ENCODE measurements at regions not wholly inside any gene's neighbourhood (a gene's known extent, or its start where the extent isn't known, plus 50 kb on each side); places are given as distances from the start of the nearest gene placed in this dataset.

DNA sequence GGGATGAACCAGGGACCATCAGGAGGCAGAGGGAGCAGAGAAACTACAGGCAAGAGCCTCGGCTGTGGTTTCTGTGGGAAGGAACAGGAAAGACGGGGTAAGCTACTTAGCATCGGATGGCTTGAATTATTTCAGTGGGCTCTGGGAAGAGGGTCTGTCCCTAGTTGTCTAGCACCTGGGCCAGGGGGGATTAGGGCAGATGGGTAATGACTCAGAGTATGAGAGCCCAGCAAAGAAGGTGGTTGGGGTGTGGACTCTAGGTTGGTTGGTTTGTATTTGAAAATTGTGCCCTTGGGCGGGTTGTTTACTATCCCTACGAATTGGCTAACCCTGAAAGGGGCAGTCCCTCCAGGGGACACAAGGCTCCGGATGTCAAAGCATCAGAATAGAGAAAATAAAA lies 148.5 kb upstream of the TAB2 start:
- no peak for DNase-seq (ENCODE audit: extremely low read depth, low read depth)

DNA sequence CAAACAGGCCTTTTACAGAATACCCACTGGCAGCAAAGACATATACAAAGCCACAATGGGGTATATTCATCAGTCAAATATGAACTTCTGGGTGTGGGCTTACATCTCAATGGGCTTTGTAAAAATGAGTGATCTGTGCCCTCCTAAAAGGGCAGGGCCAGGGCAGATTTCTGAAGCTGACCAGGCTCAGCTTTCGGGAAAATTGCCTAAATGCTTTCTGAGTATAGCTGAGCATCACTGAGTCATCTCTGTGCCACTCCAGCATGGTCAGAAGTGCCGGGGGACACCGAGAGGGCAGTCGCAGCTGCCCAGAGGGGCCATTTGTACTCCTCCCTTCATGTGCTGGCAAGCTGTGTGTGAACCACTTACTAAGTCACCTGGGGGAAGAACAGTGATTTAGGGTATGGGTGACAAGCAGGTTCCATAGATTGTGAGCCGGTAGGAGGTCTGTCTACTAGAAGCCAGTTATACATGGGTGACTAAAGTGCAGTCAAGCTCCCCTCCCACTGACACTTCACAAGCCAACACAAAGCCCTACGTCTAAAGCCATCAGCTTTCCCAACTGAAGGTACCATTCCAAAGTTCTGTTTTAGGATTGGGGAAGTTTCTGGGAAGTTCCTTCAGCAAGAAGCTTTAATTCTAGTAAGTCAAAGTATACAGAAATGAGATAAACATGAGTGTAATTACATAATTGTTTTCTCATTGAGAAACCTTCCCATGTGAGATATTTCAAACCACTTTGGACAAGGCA lies 147.6 kb upstream of the TAB2 start:
- no peak for TF ChIP-seq CTCF (IDR thresholded peaks at IDR 0.05; ENCODE audit: low read depth, low read length)
- no peak for DNase-seq (ENCODE audit: extremely low read depth, low read depth)

More for the DNA sequence above, 148.5 kb upstream of the TAB2 start:
- no peak for TF ChIP-seq CTCF (IDR thresholded peaks at IDR 0.05; ENCODE audit: low read depth, low read length)

DNA sequence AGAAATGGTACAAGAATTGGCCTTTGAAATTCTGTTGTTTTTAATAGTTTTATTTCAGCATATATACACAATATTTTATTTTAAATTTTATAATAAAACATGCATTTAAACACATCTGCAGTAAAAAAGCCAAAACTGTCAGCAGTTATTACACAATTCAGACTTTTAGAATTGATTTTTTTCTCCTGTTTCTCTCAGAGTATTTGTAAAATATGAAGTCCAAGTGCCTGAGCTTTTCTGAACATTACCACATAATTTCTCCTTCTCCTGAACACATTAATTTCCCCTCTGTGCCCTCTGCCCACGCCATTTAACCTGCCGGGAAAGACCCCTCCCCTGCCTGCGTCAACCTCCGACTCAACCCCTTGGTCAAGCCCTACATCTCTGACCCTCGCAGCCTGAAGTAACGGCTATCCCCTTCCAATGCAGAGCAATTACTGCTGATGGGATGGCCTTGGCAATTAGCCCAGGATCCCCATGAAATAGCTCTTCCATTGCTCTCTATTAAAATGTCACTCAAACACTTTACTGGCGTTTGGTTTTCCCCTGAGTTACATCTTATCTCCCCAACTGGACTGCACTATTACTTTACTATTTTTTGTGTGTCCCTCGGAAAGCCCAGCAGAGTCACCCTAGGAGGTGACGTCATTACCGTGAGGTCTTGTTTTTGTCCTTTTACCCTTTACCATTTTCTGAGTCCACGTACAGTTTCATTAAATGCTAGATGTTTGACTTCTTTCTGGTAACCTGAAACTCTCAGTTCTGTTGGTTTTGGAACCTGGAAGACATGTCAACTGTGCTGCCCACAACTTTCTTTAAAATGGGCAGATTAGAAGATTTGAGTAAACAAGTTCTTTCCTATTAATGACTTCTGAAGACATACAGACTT lies 146.7 kb upstream of the TAB2 start:
- no peak for DNase-seq (ENCODE audit: extremely low read depth, low read depth)
- no peak for TF ChIP-seq CTCF (IDR thresholded peaks at IDR 0.05; ENCODE audit: low read depth, low read length)

DNA sequence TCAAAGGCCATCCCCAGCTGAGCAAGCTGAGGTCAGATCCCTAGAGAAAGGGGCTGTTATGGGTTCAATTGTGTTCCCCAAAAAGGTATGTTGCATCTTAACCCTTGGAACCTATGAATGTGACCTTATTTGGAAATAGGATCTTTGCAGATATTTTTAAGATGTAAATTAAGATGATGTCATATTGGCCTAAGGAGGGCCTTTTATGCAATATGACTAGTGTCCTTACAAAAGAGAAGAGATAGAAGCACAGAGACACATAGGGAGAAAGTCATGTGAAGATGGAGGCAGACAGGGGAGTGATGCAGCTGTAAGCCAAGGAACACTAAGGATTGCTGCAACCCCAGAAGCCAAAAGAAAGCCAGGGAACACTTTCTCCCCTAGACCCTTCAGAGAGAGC lies 144.3 kb upstream of the TAB2 start:
- TF ChIP-seq CTCF (IDR thresholded peaks at IDR 0.05; ENCODE audit: low read depth, low read length) = no peak
- no peak for DNase-seq (ENCODE audit: extremely low read depth, low read depth)

- no peak for DNase-seq (ENCODE audit: extremely low read depth, low read depth)
- no peak for TF ChIP-seq CTCF (IDR thresholded peaks at IDR 0.05; ENCODE audit: low read depth, low read length)
These were observed 142.6 kb upstream of the TAB2 start for GRCh38 chr6:149174962-149175361.

DNA sequence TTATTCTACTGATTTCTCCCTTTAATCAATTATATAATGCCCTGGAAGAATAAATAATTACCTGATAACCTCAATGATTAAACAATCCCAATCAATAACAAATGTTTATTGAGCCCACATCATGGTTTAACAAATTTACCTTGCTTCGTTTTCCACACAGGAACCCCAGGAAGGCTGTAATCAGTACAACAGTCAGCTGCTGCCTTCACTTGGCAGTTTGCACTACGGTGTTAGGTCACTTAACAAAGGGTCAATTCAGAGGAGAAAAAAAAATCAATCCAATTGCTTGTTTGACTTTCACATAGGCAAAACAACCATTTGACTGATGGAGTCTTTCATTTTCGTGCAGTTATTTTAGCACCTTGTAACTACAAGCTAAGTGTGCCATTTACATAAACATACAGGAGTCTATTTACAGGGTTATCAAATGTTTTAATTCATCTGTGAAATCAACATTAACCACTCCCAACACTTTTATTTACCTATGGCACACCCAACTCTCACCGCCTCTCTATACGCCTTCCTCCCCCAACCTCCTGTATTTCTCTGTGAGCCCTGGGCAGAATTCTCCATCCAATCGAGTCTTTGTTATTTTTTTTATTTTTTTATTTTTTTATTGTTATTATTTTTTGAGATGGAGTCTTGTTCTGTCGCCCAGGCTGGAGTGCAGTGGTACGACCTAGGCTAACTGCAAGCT lies 140.4 kb upstream of the TAB2 start:
- DNase-seq (ENCODE audit: extremely low read depth, low read depth) = no peak
- no peak for TF ChIP-seq CTCF (IDR thresholded peaks at IDR 0.05; ENCODE audit: low read depth, low read length)
